ENCODE measurements at regions not wholly inside any gene's neighbourhood (a gene's known extent, or its start where the extent isn't known, plus 50 kb on each side); places are given as distances from the start of the nearest gene placed in this dataset.

DNA sequence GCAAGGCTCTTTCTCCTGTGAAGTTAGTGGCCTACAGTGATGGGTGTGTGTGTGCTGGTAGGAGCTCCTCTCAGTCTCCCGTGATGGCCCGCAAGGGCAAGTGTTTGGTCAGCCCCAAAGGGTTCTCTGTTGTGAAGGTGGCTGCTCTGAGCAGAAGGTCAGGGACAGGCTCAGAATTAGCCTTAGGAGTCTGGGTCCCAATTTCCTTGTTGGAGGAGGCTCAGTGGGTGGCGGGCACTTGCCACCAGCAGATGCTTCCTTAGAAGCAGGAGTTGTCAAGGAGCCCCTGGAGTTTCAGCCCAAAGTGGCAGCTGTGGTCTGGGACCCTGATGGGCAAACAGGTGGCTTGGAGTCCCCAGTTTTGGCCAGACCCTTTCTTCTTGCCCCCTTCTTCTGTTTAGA, 154.4 kb downstream of the MACROH2A1 start:
- intact Hi-C loops (cut with DNase I; ENCODE audit: low total_unique reads), result no loop called here
- H3K27me3 ChIP-seq, result no peaks in the 10 kb centered on the region
- no peak overlapping the region for H3K4me3 ChIP-seq
- H3K4me1 ChIP-seq, result peaks cover 0 to 4% of the 10 kb centered on the region in 2 donors
- TF ChIP-seq, protein P1, sequence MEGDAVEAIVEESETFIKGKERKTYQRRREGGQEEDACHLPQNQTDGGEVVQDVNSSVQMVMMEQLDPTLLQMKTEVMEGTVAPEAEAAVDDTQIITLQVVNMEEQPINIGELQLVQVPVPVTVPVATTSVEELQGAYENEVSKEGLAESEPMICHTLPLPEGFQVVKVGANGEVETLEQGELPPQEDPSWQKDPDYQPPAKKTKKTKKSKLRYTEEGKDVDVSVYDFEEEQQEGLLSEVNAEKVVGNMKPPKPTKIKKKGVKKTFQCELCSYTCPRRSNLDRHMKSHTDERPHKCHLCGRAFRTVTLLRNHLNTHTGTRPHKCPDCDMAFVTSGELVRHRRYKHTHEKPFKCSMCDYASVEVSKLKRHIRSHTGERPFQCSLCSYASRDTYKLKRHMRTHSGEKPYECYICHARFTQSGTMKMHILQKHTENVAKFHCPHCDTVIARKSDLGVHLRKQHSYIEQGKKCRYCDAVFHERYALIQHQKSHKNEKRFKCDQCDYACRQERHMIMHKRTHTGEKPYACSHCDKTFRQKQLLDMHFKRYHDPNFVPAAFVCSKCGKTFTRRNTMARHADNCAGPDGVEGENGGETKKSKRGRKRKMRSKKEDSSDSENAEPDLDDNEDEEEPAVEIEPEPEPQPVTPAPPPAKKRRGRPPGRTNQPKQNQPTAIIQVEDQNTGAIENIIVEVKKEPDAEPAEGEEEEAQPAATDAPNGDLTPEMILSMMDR (IDR thresholded peaks at IDR 0.05), result no peak
- TF ChIP-seq POLR2A (IDR thresholded peaks at IDR 0.05), result no peak
- no peak for TF ChIP-seq POLR2AphosphoS5 (IDR thresholded peaks at IDR 0.05)
- H3K36me3 ChIP-seq, result no peaks in the 10 kb centered on the region
- H3K9me3 ChIP-seq, result no peaks in the 10 kb centered on the region
- H3K27ac ChIP-seq, result no peak overlapping the region
- peak in 1 of 2 donors; percentile 13 for DNase-seq (ENCODE audit: low spot score in 2 of 2)

DNA sequence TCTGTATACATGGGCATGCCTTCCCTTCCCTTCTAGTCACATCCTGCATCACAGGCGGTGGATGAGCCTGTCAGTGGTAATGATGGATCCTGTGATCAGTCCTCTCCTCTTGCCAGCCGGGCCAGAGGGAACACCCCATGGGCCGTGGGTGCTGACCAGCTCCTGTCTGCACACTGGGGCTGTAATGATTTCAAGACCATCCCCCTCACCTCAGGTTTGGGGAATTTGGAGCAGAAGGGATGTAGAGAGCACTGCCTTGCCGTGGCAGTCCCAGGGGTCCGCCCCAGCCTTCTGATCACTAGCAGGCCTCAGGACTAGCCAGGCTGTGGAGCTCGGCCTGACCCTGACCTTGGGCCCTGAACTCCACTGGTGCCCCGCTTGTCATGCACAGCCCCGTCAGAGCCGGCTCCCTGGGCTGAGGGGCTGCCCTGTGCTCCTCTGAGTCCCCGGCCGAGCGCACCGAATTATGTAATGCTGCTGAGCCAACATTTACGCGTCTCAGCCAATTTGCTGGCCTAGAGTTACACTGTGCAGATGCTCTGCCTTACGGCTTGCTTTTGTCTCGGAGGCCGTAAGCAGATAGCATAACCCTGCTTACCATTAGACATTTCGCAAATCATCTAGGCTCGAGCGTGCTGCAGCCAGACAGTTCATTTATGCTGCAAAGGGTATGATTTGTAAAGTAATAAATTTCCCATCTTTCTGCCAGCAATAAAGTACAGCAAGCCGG, 155.3 kb downstream of the MACROH2A1 start:
- H3K4me3 ChIP-seq, result no peak overlapping the region
- peak in 1 of 2 donors; percentile 17 for DNase-seq (ENCODE audit: low spot score in 2 of 2)
- TF ChIP-seq, protein P1 (IDR thresholded peaks at IDR 0.05), result no peak
- TF ChIP-seq POLR2A (IDR thresholded peaks at IDR 0.05) (no peak), POLR2AphosphoS5 (IDR thresholded peaks at IDR 0.05) (peak in 1 of 3 donors; percentile 85)
- peaks cover 2 to 4% of the 10 kb centered on the region in 2 donors for H3K4me1 ChIP-seq
- H3K9me3 ChIP-seq, result no peaks in the 10 kb centered on the region
- H3K27me3 ChIP-seq, result no peaks in the 10 kb centered on the region
- intact Hi-C loops (cut with DNase I; ENCODE audit: low total_unique reads), result no loop called here
- H3K36me3 ChIP-seq, result no peaks in the 10 kb centered on the region
- peak overlapping the region in 1 of 2 donors; percentile 68 for H3K27ac ChIP-seq

DNA sequence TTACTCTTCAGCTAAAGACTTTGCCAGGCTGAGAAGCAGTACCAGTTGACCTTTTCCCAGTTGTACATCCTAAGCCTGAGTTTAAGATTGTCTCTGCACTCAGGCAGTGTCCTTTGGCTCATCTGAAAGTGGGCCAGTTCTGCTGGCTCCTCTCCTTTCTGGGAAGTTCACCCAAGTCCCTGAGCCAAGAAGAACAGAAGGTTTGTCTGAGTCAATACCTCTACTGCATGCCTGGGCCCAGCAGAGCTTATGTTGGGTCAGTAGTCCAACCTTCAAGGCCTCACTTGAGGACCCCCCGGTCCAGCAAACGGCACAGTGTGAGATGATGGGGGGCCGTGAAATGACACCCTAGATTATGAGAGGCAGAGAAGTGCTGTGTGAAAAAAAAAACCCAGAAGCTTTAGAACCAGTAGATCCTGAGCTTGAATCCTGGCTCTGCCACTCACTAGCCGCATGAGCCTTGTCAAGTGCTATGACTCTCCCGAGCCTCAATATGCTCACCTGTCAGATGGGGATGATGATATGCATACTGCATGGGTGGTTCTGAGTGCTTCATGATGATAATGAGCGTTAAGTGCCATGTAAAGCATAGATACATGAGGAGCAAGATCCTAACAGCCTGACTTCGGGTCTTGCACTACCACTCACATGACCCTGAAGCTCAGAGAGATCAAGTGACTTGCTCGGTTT, 156.0 kb downstream of the MACROH2A1 start:
- Histone ChIP-seq H3K27ac (peak overlapping the region; percentile 23 to 68), H3K36me3 (no peaks in the 10 kb centered on the region), H3K4me3 (no peak overlapping the region), H3K27me3 (no peaks in the 10 kb centered on the region), H3K4me1 (peaks cover 2 to 4% of the 10 kb centered on the region in 2 donors), H3K9me3 (no peaks in the 10 kb centered on the region)
- DNase-seq (ENCODE audit: low spot score in 2 of 2), result peak in 1 of 2 donors; percentile 33
- TF ChIP-seq POLR2AphosphoS5 (IDR thresholded peaks at IDR 0.05) (no peak), POLR2A (IDR thresholded peaks at IDR 0.05) (no peak)
- TF ChIP-seq, protein P1 (IDR thresholded peaks at IDR 0.05), result no peak
- intact Hi-C loops (cut with DNase I; ENCODE audit: low total_unique reads), result no loop called here

DNA sequence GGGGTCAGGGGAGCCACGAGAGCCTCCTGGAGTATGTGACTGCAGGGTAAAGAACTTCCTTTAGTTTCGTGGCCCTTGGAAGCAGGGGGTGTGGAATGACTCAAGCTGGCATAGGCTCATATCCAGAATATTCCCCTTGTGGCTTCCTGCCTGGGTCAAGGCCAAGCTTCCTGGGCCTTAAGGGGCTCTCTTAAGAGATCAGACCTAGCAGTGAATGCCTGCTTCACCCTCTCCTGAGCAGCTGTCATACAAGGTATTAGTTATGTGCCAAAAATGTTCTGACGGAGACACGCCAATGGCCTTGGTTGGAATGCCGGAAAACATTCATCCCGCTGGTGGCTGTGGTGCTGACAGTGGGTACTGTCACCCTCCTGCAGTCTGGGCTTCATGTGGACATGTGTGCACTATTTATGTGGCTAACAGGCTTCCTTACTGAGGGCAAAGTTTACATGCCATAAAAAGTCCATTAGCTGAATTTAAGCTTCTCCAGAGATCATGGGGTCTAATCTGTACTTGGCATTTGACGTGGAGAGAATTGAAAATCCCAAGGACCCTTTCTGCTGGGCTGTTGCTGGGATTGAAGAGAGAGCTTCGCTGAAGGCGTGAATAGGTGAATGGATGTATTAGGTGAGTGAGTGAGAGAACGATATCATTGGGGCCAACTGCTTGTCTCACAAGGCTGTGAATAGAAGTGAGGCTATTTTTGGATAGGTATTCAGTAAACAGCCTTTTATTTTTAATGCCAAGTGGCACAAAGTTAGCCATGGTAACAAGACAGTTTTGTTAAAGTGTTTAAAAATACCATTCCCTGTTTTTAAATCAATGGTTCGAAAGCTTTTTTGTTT, 156.8 kb downstream of the MACROH2A1 start:
- H3K9me3 ChIP-seq, result no peaks in the 10 kb centered on the region
- H3K27ac ChIP-seq, result peak overlapping the region; percentile 23 to 68
- DNase-seq (ENCODE audit: low spot score in 2 of 2), result peak; percentile 22 to 49
- no peaks in the 10 kb centered on the region for H3K27me3 ChIP-seq
- H3K4me3 ChIP-seq, result no peak overlapping the region
- no peaks in the 10 kb centered on the region for H3K36me3 ChIP-seq
- TF ChIP-seq, protein P1 (IDR thresholded peaks at IDR 0.05), result no peak
- TF ChIP-seq POLR2A (IDR thresholded peaks at IDR 0.05), result no peak
- TF ChIP-seq POLR2AphosphoS5 (IDR thresholded peaks at IDR 0.05), result no peak
- intact Hi-C loops (cut with DNase I; ENCODE audit: low total_unique reads), result no loop called here
- H3K4me1 ChIP-seq, result peaks cover 2% of the 10 kb centered on the region in 2 donors

All from breast epithelium (tissue), 4 donors.